NCI-H345 treated with DMSO at 0.1 percent for 48 hours (cell line): ENCODE measurements at regions not wholly inside any gene's neighbourhood (a gene's known extent, or its start where the extent isn't known, plus 50 kb on each side); places are given as distances from the start of the nearest gene placed in this dataset.
"Not testable (repeated sequence)": the region's sequence is repeated elsewhere in the genome, so short reads cannot be mapped to it uniquely, and the experiment has no call there.

ENCODE experiments used
- DNase-seq: peaks from one replicate; lab custom pipeline; 2025; ENCODE audit not compliant: unreplicated experiment; lab: John Stamatoyannopoulos, UW

GRCh38 chr6:10343320-10343719 is 71.6 kb downstream of the TFAP2A start:
- DNase-seq: no peak

GRCh38 chr6:10341605-10342004 is 73.3 kb downstream of the TFAP2A start:
- no peak for DNase-seq

GRCh38 chr6:10338151-10338550 is 76.7 kb downstream of the TFAP2A start:
- DNase-seq: no peak

DNA sequence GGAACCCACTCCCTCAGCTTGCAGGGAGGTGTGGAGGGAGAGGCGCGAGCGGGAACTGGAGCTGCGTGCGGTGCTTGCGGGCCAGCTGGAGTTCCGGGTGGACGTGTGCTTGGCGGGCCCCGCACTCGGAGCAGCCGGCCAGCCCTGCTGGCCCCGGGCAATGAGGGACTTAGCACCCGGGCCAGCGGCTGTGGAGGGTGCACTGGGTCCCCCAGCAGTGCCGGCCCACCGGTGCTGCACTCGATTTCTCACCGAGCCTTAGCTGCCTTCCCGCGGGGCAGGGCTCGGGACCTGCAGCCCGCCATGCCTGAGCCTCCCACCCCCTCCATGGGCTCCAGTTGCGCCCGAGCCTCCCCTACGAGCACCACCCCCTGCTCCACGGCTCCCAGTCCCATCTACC is 77.5 kb downstream of the TFAP2A start:
- DNase-seq: not testable (repeated sequence)

- no peak for DNase-seq
Measured at GRCh38 chr6:10332111-10332510, 82.8 kb downstream of the TFAP2A start.

- DNase-seq: no peak
Measured at GRCh38 chr6:10331334-10331968, 83.4 kb downstream of the TFAP2A start.

GRCh38 chr6:10330515-10330914 is 84.4 kb downstream of the TFAP2A start:
- DNase-seq: no peak

- DNase-seq: no peak
Measured at GRCh38 chr6:10323018-10323417, 91.9 kb downstream of the TFAP2A start.

GRCh38 chr6:10320291-10320690 is 94.6 kb downstream of the TFAP2A start:
- no peak for DNase-seq

DNA sequence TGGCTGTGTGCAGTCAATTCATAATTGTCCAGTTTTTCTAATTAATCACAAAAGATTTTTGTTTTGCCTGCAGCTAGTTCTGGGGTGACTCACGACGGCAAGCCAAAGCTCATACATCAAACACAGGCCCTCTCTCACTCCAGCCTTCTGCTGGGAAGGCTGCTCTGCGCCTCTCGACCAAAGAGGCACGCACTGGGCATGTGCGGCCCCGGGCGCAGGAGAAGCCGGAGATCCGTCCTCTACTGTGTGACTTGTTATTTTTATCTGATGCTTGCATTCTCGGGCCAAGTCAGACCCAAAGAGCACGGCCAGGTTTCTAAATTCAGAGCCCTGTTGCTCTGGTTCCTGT is 98.5 kb downstream of the TFAP2A start:
- DNase-seq: no peak

DNA sequence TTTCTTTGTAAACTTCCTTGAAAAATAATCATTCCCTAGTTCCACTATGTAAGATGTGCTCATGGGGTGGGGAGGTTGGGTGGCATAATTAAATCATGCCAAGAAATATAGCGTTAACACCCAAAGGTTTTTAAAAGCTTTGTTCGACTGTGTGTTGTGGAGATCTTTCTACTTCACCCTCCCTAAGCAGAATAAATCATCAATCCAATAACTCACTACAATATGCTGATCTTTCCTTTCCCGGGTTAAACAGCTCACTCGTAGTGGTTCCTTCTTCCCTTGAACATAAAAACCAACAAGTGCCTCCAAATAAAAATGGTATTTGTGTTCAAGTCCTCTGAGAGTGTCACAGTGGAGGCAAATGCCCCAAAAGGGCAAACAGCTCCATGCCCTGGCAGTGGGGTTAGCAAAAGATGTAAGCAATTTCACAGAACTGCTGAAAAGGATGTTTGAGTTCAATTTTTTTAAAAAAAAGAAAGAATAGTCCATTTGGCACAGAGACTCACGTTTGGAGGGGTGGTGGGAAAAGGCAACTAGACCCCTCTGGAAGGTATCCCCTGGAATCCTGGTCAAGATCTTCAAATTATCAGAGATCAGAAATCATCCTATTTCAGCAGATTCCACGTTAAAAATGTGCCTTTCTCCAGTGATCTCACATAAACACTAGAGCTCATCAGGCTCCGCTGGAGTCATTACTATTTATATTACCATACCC is 99.1 kb downstream of the TFAP2A start:
- DNase-seq: no peak

DNA sequence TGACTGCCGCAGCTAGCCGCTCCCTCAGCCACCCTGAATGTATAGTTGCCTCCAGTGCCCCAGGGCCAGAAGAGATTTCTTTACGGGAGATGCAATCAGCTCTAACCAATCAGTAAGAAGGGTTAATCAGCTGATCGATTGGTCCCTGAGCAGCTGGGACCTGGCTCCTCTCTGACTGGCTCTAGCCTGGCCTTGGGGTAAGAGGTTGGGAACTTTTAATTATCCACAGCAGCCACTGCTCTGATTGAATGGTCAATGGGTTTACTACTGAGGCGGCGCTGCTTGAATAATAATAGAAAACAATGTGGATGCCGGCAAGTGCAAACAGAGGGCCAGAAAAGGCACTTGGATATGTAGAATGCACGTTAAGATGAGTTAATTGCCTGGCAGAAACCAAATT is 99.8 kb downstream of the TFAP2A start:
- no peak for DNase-seq

GRCh38 chr6:10314163-10314955 is 100.5 kb downstream of the TFAP2A start:
- DNase-seq: no peak

GRCh38 chr6:10313799-10314162 is 101.1 kb downstream of the TFAP2A start:
- no peak for DNase-seq

DNA sequence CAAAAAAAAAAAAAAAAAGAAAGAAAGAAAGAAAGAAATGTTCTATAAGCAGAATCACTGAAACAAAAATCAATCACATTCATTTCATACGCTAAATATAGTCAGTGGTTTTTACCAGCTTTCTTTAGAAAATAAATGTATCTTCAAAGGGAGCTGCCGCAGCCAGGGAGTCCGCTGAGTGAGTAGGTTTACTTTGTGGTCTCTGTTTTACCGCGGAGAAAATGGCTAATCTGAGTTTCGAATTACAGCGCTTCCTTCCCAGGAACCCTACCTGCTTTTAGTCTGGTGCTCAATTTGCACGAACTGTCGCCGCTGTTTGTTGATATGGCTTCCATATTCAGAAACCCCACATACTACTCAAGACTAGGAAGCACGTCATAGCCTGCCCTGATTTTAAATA is 102.4 kb downstream of the TFAP2A start:
- no peak for DNase-seq

DNA sequence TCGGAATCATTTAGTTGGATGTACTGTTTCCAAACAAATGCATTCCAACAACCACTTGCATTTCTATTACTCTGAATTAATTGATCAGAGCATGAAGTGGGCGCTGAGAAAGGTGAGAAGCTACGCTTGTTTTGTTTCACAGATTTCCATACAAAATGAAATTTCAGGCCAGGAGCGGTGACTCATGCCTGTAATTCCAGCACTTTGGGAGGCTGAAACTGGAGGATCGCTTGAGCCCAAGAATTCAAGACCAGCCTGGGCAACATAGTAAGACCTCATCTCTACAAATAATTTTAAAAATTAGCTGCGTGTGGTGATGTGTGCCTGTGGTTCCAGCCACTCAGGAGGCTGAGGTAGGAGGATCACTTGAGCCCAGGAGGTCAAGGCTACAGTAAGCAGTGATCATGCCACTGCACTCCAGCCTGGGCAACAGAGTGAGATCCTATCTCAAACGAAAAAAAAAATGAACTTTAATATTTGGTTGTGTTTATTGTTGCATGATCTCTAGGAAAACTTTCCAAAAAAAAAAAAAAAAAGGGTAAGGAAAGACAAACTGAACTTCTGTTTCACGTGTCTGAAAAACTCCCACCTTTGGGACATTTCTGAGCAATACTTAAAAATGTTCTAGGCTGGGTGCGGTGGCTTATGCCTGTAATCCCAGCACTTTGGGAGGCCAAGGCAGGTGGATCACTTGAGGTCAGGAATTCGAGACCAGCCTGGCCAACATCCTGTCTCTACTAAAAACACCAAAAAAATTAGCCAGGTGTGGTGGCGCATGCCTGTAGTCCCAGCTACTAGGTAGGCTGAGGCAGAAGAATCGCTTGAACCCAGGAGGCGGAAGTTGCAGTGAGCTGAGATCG is 103.1 kb downstream of the TFAP2A start:
- DNase-seq: not testable (repeated sequence)

DNA sequence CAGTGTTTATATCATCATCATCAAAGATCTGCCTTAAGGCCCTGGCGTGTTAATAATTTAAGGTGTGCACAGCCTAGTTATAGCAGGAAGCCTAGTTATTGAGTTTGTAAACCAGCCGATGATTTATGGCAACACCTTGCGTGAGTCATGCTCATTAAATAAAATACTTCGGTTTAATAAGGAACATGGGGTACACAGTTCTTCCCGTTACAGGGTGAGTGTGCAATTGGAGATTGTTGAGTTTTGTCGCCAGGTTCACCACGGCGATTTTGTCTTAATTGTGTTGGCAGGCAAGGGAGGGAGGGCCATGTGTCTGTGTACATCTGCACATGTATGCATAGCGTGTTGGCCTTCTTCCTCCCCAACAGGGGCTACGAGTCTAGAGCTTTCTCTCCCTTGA is 104.0 kb downstream of the TFAP2A start:
- DNase-seq: no peak

DNA sequence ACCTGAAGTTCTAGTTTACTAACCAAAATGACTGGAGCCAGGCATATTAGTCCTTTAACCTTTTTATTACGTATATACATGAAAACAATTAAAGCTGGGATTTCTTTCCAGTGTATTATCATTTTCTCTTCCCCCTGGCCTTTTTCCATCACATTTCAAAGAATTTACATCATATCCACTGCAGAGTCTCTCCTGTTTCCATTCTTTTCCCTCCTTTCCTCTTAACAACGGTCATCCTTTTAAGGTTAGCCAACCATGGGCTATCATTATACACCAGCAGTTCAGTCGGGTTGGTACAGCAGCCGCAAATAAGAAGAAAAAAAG is 104.6 kb downstream of the TFAP2A start:
- no peak for DNase-seq

- DNase-seq: no peak
Measured at GRCh38 chr6:10309457-10310329, 105.2 kb downstream of the TFAP2A start.

DNA sequence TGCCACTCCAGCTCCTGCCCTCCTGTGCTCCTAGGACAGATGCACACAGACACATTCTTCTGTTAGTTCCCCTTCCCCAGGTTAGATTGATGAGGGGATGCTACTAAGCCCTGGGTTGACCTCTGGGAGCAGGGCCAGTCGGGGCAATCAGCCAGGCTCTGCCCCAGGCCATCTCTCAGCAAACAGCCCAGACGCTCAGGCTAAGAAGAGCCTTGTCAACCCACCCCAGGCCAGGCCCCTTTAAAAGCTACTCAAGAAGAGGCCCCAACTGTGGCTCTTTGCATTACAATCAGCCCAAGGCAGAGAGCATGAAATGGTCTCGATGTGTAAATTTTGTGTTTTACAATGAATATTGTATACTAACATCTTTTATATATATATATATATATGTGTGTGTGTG is 107.4 kb downstream of the TFAP2A start:
- no peak for DNase-seq

- no peak for DNase-seq
Measured at GRCh38 chr6:10307028-10307427, 107.8 kb downstream of the TFAP2A start.
